ENCODE measurements at regions not wholly inside any gene's neighbourhood (a gene's known extent, or its start where the extent isn't known, plus 50 kb on each side); places are given as distances from the start of the nearest gene placed in this dataset.
"Not testable (repeated sequence)": the region's sequence is repeated elsewhere in the genome, so short reads cannot be mapped to it uniquely, and the experiment has no call there.

DNA sequence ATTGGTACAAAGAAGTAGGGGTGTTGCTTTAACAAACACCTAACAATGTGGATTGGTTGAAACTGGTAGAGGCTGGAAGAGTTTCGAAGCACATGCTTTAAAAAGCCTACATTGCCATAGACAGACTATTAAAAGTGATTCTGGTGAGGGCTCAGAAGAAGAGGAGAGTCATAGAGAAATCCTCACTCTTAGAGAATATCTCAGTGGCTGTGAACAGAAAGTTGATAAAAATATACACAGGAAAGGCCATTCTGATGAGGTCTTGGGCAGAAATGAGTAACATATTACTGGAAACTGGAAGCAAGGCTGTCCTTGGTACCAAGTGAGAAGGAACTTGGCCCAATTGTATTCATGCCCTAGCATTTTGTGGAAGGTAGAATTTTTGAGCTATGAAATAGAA, 173.7 kb upstream of the CRBN start:
- no peaks in the 10 kb centered on the region for H3K36me3 ChIP-seq
- H3K27me3 ChIP-seq = no peaks in the 10 kb centered on the region
- H3K4me1 ChIP-seq = no peaks in the 10 kb centered on the region
- DNase-seq = no peak
- no peak for TF ChIP-seq POLR2A (IDR thresholded peaks at IDR 0.05)
- no peak overlapping the region for H3K27ac ChIP-seq
- no peaks in the 10 kb centered on the region for H3K9me3 ChIP-seq
- H3K4me3 ChIP-seq = no peak overlapping the region

DNA sequence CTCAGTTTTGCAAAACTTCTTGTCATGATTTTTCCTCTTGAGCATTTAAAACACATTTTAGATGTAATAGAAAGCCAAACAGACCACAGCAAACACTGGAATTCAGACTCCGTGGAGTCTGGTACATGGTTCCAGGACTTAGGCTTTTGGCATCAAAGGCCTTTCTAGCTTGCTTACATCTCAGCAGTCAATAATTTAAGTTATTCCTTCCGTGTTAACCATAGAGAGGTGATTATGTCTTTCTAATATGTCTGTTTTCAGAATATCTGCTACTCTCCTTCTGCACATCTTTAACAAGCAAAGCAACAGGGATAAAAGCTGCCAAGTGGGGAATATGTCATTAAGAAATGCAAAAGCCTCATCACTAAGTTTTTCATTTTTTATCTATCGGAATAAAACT, 171.7 kb upstream of the CRBN start:
- no peak for DNase-seq
- H3K4me1 ChIP-seq = no peaks in the 10 kb centered on the region
- no peaks in the 10 kb centered on the region for H3K27me3 ChIP-seq
- H3K9me3 ChIP-seq = no peaks in the 10 kb centered on the region
- TF ChIP-seq POLR2A (IDR thresholded peaks at IDR 0.05) = no peak
- TF ChIP-seq, protein P1, sequence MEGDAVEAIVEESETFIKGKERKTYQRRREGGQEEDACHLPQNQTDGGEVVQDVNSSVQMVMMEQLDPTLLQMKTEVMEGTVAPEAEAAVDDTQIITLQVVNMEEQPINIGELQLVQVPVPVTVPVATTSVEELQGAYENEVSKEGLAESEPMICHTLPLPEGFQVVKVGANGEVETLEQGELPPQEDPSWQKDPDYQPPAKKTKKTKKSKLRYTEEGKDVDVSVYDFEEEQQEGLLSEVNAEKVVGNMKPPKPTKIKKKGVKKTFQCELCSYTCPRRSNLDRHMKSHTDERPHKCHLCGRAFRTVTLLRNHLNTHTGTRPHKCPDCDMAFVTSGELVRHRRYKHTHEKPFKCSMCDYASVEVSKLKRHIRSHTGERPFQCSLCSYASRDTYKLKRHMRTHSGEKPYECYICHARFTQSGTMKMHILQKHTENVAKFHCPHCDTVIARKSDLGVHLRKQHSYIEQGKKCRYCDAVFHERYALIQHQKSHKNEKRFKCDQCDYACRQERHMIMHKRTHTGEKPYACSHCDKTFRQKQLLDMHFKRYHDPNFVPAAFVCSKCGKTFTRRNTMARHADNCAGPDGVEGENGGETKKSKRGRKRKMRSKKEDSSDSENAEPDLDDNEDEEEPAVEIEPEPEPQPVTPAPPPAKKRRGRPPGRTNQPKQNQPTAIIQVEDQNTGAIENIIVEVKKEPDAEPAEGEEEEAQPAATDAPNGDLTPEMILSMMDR (IDR thresholded peaks at IDR 0.05) = no peak
- H3K27ac ChIP-seq = no peak overlapping the region
- H3K36me3 ChIP-seq = no peaks in the 10 kb centered on the region
- H3K4me3 ChIP-seq = no peak overlapping the region

DNA sequence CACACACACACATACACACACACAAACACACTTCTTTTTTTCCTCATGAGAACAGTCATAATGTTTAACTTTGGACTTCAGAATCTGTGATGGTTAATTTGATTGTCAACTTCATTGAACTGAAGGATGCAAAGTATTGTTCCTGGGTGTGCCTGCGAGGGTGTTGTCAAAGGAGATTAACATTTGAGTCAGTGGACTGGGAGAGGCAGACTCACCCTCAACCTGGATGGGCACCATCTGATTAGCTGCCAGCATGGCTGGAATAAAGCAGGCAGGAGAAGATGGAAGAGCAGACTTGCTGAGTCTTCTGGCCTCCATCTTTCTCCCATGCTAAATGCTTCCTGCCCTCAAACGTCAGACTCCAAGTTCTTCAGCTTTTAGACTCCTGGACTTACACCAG, 167.6 kb upstream of the CRBN start:
- H3K27ac ChIP-seq, H3K27me3 ChIP-seq, H3K4me1 ChIP-seq, H3K9me3 ChIP-seq, DNase-seq, H3K36me3 ChIP-seq, H3K4me3 ChIP-seq: not testable (repeated sequence)

DNA sequence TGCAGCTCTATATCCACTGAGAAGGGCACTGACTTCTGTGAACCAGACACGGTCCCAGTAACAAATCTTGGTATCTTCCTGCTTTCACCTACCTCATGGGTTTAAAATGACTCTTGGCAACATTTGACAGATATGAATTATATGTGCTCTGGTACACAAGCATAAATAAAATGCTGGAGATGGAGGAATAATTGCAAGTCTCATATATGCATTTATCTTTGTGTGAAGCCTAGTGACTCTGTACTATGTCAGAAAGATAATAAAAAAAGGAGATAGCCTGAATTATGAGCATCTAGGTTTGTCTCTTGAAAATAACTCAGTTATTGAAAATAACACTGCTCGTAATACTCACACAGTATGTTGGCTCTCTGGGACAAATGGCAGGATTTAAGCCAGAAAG, 167.1 kb upstream of the CRBN start:
- Histone ChIP-seq H3K27me3 (no peaks in the 10 kb centered on the region), H3K36me3 (no peaks in the 10 kb centered on the region), H3K4me1 (no peaks in the 10 kb centered on the region), H3K27ac (no peak overlapping the region), H3K9me3 (no peaks in the 10 kb centered on the region), H3K4me3 (no peak overlapping the region)
- DNase-seq = no peak
- TF ChIP-seq POLR2A (IDR thresholded peaks at IDR 0.05) = no peak
- TF ChIP-seq, protein P1 (IDR thresholded peaks at IDR 0.05) = no peak

DNA sequence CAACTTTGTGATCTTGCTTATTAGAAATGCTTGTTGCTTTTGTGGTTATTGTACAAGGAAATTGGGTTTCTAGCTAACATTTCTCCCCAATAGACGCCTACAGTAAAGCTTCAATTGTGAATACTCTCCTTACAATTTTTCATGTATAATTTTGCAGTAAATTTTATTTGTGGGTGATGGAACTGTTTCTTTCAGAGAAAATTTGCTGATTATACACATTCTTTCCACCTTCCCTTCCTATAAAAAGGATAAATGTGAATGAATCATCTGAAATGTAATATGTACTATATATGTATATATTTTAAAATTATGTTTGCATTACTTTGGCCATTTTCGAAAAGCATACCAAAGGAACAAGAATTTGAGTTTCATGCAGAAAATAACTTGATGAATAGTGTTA, 162.7 kb upstream of the CRBN start:
- Histone ChIP-seq H3K36me3 (no peaks in the 10 kb centered on the region), H3K4me3 (no peak overlapping the region), H3K4me1 (no peaks in the 10 kb centered on the region), H3K27me3 (no peaks in the 10 kb centered on the region), H3K9me3 (no peaks in the 10 kb centered on the region), H3K27ac (no peak overlapping the region)
- TF ChIP-seq, protein P1 (IDR thresholded peaks at IDR 0.05) = no peak
- TF ChIP-seq POLR2A (IDR thresholded peaks at IDR 0.05) = no peak
- DNase-seq = no peak

DNA sequence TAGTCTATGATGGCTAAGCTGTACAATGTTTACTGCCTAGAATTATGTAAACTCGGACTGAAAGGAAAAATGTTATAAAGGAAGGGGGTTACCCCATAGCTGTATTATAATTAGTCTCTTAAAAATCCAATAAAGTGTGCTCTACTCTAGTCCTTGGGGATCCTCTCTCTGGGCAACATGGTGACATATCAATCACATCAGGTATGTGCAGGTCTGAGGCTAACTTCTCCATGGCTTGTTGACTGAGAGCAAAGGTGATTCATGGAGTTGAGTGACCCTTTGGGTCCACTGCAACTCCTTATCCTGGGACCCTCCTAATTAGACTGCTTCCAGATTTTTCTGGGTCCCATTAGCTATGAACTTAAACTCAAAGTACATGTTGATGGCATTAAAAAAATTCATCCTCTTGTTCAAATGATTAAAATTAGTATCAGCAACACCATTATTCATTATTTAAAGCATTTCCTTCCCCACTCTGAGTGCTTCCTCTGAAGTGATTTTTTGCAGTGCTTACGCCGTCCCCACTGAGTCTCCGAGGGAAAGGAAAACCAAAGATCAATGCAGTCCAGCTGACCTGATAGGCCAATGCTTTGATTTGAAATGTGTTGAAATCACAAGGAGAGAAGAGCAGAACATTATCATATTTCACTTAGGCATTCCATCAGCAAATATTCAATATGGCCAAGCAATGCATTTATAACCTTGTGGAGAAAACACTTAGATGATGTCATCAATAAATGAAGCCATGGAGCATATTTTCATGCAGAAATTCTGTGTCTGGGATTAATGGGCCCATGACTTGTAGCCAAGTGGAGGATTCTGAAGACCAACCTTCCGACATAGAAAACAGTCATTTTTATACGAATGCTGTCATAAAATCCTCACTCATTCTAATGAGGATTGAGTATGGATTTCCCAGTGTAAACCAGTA, 161.7 kb upstream of the CRBN start:
- no peak overlapping the region for H3K4me3 ChIP-seq
- no peak for DNase-seq
- no peaks in the 10 kb centered on the region for H3K9me3 ChIP-seq
- no peak overlapping the region for H3K27ac ChIP-seq
- H3K27me3 ChIP-seq = no peaks in the 10 kb centered on the region
- H3K4me1 ChIP-seq = no peaks in the 10 kb centered on the region
- TF ChIP-seq, protein P1 (IDR thresholded peaks at IDR 0.05) = no peak
- TF ChIP-seq POLR2A (IDR thresholded peaks at IDR 0.05) = no peak
- H3K36me3 ChIP-seq = no peaks in the 10 kb centered on the region

All from Peyer's patch (tissue), 4 donors.